ENCODE measurements at regions not wholly inside any gene's neighbourhood (a gene's known extent, or its start where the extent isn't known, plus 50 kb on each side); places are given as distances from the start of the nearest gene placed in this dataset.

DNA sequence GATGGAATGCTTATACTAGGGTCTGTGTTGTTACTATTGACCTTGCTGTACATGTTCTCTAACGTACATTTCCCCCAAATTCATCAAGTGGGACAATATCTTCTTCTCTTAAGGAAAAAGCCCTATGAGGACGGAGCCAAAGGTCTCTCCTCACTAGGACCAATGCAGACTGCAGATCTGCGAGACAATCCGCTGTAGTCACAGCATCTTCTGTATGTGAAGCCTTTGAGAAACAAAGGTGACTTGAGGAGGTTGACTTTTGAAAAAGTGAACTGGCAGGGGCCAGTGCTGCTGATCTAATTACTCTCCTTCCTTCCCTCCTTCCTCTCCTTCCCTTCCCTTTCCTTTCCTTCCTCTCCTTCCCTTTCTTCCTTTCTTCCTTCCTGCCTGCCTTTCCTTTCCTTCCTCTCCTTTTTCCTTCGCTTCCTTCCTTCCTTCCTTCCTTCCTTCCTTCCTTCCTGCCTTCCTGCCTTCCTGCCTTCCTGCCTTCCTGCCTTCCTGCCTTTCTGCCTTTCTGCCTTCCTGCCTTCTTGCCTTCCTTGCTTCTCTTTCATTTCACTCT, 71.1 kb upstream of the BASP1 start:
- DNase-seq, result no peak
- POLR2A ChIA-PET, result no interaction called here
- H3K4me1 ChIP-seq (ENCODE audit: insufficient read depth, low read length), result no peaks in the 10 kb centered on the region
- no peaks in the 10 kb centered on the region for H3K27me3 Mint-ChIP-seq
- H3K4me3 Mint-ChIP-seq, result no peak overlapping the region
- H3K36me3 ChIP-seq (ENCODE audit: insufficient read depth, low read length), result no peaks in the 10 kb centered on the region
- no peaks in the 10 kb centered on the region for H3K36me3 Mint-ChIP-seq (ENCODE audit: low read depth)
- no peaks in the 10 kb centered on the region for H3K27me3 ChIP-seq (ENCODE audit: control insufficient read depth in 1 of 2, insufficient read depth in 2 of 2, low read length in 2 of 2)
- H3K9me3 ChIP-seq (ENCODE audit: control insufficient read depth in 1 of 2, insufficient read depth in 1 of 2, low read length in 2 of 2), result no peaks in the 10 kb centered on the region
- intact Hi-C loops (cut with DNase I, micrococcal nuclease), result no loop called here
- TF ChIP-seq, protein P1, sequence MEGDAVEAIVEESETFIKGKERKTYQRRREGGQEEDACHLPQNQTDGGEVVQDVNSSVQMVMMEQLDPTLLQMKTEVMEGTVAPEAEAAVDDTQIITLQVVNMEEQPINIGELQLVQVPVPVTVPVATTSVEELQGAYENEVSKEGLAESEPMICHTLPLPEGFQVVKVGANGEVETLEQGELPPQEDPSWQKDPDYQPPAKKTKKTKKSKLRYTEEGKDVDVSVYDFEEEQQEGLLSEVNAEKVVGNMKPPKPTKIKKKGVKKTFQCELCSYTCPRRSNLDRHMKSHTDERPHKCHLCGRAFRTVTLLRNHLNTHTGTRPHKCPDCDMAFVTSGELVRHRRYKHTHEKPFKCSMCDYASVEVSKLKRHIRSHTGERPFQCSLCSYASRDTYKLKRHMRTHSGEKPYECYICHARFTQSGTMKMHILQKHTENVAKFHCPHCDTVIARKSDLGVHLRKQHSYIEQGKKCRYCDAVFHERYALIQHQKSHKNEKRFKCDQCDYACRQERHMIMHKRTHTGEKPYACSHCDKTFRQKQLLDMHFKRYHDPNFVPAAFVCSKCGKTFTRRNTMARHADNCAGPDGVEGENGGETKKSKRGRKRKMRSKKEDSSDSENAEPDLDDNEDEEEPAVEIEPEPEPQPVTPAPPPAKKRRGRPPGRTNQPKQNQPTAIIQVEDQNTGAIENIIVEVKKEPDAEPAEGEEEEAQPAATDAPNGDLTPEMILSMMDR (IDR thresholded peaks at IDR 0.05), result no peak
- no peak overlapping the region for H3K4me3 ChIP-seq (ENCODE audit: low read length)
- no peaks in the 10 kb centered on the region for H3K4me1 Mint-ChIP-seq (ENCODE audit: low read depth)
- no peak for ATAC-seq (ENCODE audit: poor library complexity)
- CTCF ChIA-PET, result no interaction called here
- H3K27ac ChIP-seq (ENCODE audit: low read depth in 1 of 2, low read length in 2 of 2), result no peak overlapping the region
- no peak overlapping the region for H3K27ac Mint-ChIP-seq
- no peaks in the 10 kb centered on the region for H3K9me3 Mint-ChIP-seq

DNA sequence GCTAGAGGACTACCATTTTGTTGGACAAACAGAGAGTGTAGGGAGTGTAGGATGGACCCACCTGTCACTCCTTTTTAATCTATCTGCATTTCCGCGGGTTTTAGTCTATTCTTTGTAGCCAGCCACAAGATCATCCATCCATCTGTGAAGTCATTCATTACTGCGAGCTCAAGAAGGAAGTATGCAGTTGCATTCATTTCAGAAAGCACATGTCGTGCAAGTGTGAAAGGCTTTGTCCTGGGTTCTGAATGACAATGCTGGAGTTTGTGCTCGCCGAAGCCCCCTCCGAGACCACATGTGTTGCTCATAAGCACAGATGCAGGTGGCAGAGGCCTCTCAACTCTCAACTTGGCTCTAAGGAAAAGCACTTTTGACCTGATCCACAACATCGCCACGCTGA, 70.3 kb upstream of the BASP1 start:
- Mint-ChIP-seq H3K4me1 (ENCODE audit: low read depth) (no peaks in the 10 kb centered on the region), H3K36me3 (ENCODE audit: low read depth) (no peaks in the 10 kb centered on the region), H3K9me3 (no peaks in the 10 kb centered on the region), H3K27ac (no peak overlapping the region), H3K4me3 (no peak overlapping the region), H3K27me3 (no peaks in the 10 kb centered on the region)
- ATAC-seq (ENCODE audit: poor library complexity), result no peak
- ChIA-PET POLR2A (no interaction called here), CTCF (no interaction called here)
- no peaks in the 10 kb centered on the region for H3K4me1 ChIP-seq (ENCODE audit: insufficient read depth, low read length)
- no peaks in the 10 kb centered on the region for H3K36me3 ChIP-seq (ENCODE audit: insufficient read depth, low read length)
- H3K9me3 ChIP-seq (ENCODE audit: control insufficient read depth in 1 of 2, insufficient read depth in 1 of 2, low read length in 2 of 2), result no peaks in the 10 kb centered on the region
- no peak for DNase-seq
- H3K27me3 ChIP-seq (ENCODE audit: control insufficient read depth in 1 of 2, insufficient read depth in 2 of 2, low read length in 2 of 2), result no peaks in the 10 kb centered on the region
- H3K4me3 ChIP-seq (ENCODE audit: low read length), result no peak overlapping the region
- TF ChIP-seq, protein P1 (IDR thresholded peaks at IDR 0.05), result no peak
- no peak overlapping the region for H3K27ac ChIP-seq (ENCODE audit: low read depth in 1 of 2, low read length in 2 of 2)
- intact Hi-C loops (cut with DNase I, micrococcal nuclease), result no loop called here

DNA sequence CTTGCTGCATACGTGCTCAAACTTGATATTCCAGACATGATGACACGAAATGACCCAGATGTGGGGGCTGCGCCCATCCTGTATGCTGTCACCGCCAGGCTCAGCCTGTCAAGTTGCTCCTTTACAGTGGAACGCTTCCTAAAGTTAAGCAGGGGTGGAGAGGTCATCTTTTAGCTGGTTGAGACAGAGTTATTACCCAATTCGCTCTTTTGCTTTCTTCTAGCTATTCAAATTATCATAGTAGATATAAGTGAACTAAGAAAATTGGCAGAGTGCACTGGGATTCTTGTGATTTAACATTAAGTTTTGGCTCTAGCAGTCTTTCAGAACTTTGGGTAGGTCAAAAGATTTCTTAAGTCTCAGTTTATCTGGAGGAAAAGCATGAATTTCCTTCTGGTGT, 69.8 kb upstream of the BASP1 start:
- Histone ChIP-seq H3K27ac (ENCODE audit: low read depth in 1 of 2, low read length in 2 of 2) (no peak overlapping the region), H3K9me3 (ENCODE audit: control insufficient read depth in 1 of 2, insufficient read depth in 1 of 2, low read length in 2 of 2) (no peaks in the 10 kb centered on the region), H3K36me3 (ENCODE audit: insufficient read depth, low read length) (no peaks in the 10 kb centered on the region), H3K4me1 (ENCODE audit: insufficient read depth, low read length) (no peaks in the 10 kb centered on the region), H3K27me3 (ENCODE audit: control insufficient read depth in 1 of 2, insufficient read depth in 2 of 2, low read length in 2 of 2) (no peaks in the 10 kb centered on the region), H3K4me3 (ENCODE audit: low read length) (no peak overlapping the region)
- Mint-ChIP-seq H3K27ac (no peak overlapping the region), H3K4me3 (no peak overlapping the region), H3K36me3 (ENCODE audit: low read depth) (no peaks in the 10 kb centered on the region), H3K9me3 (no peaks in the 10 kb centered on the region), H3K4me1 (ENCODE audit: low read depth) (no peaks in the 10 kb centered on the region), H3K27me3 (no peaks in the 10 kb centered on the region)
- TF ChIP-seq, protein P1 (IDR thresholded peaks at IDR 0.05), result no peak
- ChIA-PET POLR2A (no interaction called here), CTCF (no interaction called here)
- ATAC-seq (ENCODE audit: poor library complexity) (no peak), DNase-seq (no peak)
- intact Hi-C loops (cut with DNase I, micrococcal nuclease), result no loop called here
